Activated CD8-positive, alpha-beta T cell treated with anti-CD3 and anti-CD28 coated beads for 36 hours (primary cell): ENCODE measurements at regions not wholly inside any gene's neighbourhood (a gene's known extent, or its start where the extent isn't known, plus 50 kb on each side); places are given as distances from the start of the nearest gene placed in this dataset.
"Not testable (repeated sequence)": the region's sequence is repeated elsewhere in the genome, so short reads cannot be mapped to it uniquely, and the experiment has no call there.

Experiments
- ATAC-seq: fragments of 200-7000 bp; cut with Tn5 transposase; one replicate; pipeline ENCODE4 v1.10.0; 2021; ENCODE audit warnings: mild to moderate bottlenecking, moderate library complexity
- CTCF ChIA-PET: fragments of 350-600 bp; sonication (Branson Sonifier 250); formaldehyde crosslinking; loops from one replicate; lab custom pipeline; 2021; ENCODE audit warnings: antibody characterized with exemption; lab: Charles Lee
- POLR2A ChIA-PET: fragments of 350-600 bp; sonication (Branson Sonifier 250); formaldehyde crosslinking; loops from one replicate; lab custom pipeline; 2021; ENCODE audit warnings: antibody characterized with exemption; lab: Charles Lee
- DNase-seq: peaks from one replicate; pipeline ENCODE4 v3.0.0-alpha.2; 2020
- H3K27ac Mint-ChIP-seq: one replicate; pipeline ENCODE4 v1.8.0; 2021; ENCODE audit warnings: mild to moderate bottlenecking, mixed read lengths
- H3K27me3 Mint-ChIP-seq: one replicate; pipeline ENCODE4 v1.8.0; 2021; ENCODE audit warnings: mixed read lengths
- H3K36me3 Mint-ChIP-seq: one replicate; pipeline ENCODE4 v1.8.0; 2021; ENCODE audit warnings: low read depth, mixed read lengths
- H3K4me1 Mint-ChIP-seq: one replicate; pipeline ENCODE4 v1.8.0; 2021; ENCODE audit warnings: low read depth, mixed read lengths
- H3K4me3 Mint-ChIP-seq: one replicate; pipeline ENCODE4 v1.8.0; 2021; ENCODE audit warnings: mild to moderate bottlenecking, moderate library complexity, mixed read lengths
- H3K9me3 Mint-ChIP-seq: one replicate; pipeline ENCODE4 v1.8.0; 2021; ENCODE audit warnings: mixed read lengths
- CTCF ChIP-seq: fragments of 200-600 bp; IDR thresholded peaks from one replicate; pipeline ENCODE4 v1.8.0; 2022; ENCODE audit warnings: antibody characterized with exemption, mild to moderate bottlenecking
- intact Hi-C: fragments of 100-400 bp; cut with micrococcal nuclease; formaldehyde crosslinking; loops from one replicate; pipeline ENCODE4 v1.10.0; 2022

DNA sequence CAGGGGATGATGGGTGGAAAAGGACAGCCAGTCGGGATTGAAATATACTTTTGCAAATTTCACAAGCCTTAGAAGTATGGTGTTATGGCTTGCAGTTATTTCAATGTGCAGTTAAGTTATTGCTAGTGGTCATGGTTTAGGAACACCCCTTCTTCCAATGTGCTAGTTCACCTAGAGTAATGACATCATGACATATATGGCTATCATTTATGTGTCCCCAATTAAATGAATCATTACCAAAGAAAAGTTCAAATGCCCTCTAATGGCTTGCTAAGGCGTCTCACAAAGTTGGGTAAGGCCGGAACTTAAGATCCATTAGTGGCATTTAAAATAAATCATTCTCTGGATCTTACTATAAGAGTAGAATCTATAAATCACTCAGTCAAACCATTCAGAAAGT is 271.6 kb downstream of the SPRY2 start:
- intact Hi-C loops = no loop called here
- TF ChIP-seq CTCF = no peak
- ChIA-PET POLR2A (no interaction called here), CTCF (no interaction called here)
- DNase-seq = no peak
- no peaks in the 10 kb centered on the region for H3K27me3 Mint-ChIP-seq
- ATAC-seq = no peak
- no peaks in the 10 kb centered on the region for H3K36me3 Mint-ChIP-seq
- H3K27ac Mint-ChIP-seq = no peak overlapping the region
- no peaks in the 10 kb centered on the region for H3K4me1 Mint-ChIP-seq
- H3K9me3 Mint-ChIP-seq = no peaks in the 10 kb centered on the region
- no peak overlapping the region for H3K4me3 Mint-ChIP-seq

- Mint-ChIP-seq H3K4me1 (no peaks in the 10 kb centered on the region), H3K4me3 (no peak overlapping the region), H3K36me3 (no peaks in the 10 kb centered on the region), H3K9me3 (no peaks in the 10 kb centered on the region), H3K27me3 (no peaks in the 10 kb centered on the region), H3K27ac (no peak overlapping the region)
- ChIA-PET CTCF (no interaction called here), POLR2A (no interaction called here)
- DNase-seq = no peak
- TF ChIP-seq CTCF = no peak
- ATAC-seq = no peak
- intact Hi-C loops = no loop called here
Observed at GRCh38 chr13:80065996-80066395, 274.9 kb downstream of the SPRY2 start.

- POLR2A ChIA-PET, DNase-seq, H3K4me1 Mint-ChIP-seq, H3K36me3 Mint-ChIP-seq, H3K27me3 Mint-ChIP-seq, intact Hi-C loops, CTCF ChIA-PET, H3K27ac Mint-ChIP-seq, H3K4me3 Mint-ChIP-seq, H3K9me3 Mint-ChIP-seq, ATAC-seq: not testable (repeated sequence)
Observed at GRCh38 chr13:80062416-80062815, 278.5 kb downstream of the SPRY2 start.

- Mint-ChIP-seq H3K27ac (no peak overlapping the region), H3K36me3 (no peaks in the 10 kb centered on the region), H3K4me3 (no peak overlapping the region), H3K4me1 (peaks cover under 1% of the 10 kb centered on the region), H3K9me3 (no peaks in the 10 kb centered on the region), H3K27me3 (peaks cover 1% of the 10 kb centered on the region)
- DNase-seq = no peak
- no peak for TF ChIP-seq CTCF
- ChIA-PET CTCF (no interaction called here), POLR2A (no interaction called here)
- intact Hi-C loops = no loop called here
- no peak for ATAC-seq
Observed at GRCh38 chr13:80059789-80060188, 281.1 kb downstream of the SPRY2 start.

GRCh38 chr13:80058626-80059025 is 282.3 kb downstream of the SPRY2 start:
- ATAC-seq = no peak
- Mint-ChIP-seq H3K27ac (no peak overlapping the region), H3K36me3 (no peaks in the 10 kb centered on the region), H3K4me3 (no peak overlapping the region), H3K9me3 (no peaks in the 10 kb centered on the region), H3K27me3 (peaks cover 1% of the 10 kb centered on the region), H3K4me1 (peaks cover 4% of the 10 kb centered on the region)
- TF ChIP-seq CTCF = no peak
- ChIA-PET POLR2A (no interaction called here), CTCF (no interaction called here)
- intact Hi-C loops = no loop called here
- no peak for DNase-seq

DNA sequence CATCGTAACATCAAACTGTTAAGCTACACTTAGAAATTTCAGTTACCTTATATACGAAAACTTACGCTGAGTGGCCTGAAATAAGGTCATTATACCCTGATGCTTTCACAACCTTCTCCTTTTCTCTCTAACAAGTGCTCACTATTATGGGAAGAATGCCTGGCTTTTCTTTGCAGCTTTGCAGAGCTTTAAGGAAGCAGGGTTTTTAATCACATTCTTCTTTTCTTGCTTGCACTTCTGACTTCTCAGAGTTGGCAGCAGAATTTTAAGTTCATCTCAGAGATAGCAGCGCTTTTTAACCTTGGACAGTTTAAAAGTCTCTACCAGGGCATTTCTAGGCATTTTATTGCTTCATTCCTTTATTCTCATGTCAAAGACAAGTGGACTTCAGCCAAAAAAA is 285.1 kb downstream of the SPRY2 start:
- DNase-seq (no peak), ATAC-seq (no peak)
- ChIA-PET POLR2A (no interaction called here), CTCF (no interaction called here)
- Mint-ChIP-seq H3K4me3 (no peak overlapping the region), H3K27me3 (peaks cover 1% of the 10 kb centered on the region), H3K9me3 (no peaks in the 10 kb centered on the region), H3K36me3 (no peaks in the 10 kb centered on the region), H3K4me1 (peaks cover 4% of the 10 kb centered on the region), H3K27ac (no peak overlapping the region)
- TF ChIP-seq CTCF = no peak
- intact Hi-C loops = no loop called here
